ENCODE measurements at regions not wholly inside any gene's neighbourhood (a gene's known extent, or its start where the extent isn't known, plus 50 kb on each side); places are given as distances from the start of the nearest gene placed in this dataset.

- TF ChIP-seq POLR2AphosphoS5 (IDR thresholded peaks at IDR 0.05; ENCODE audit: low read depth, low read length): no peak
- no peak for TF ChIP-seq REST (IDR thresholded peaks at IDR 0.05; ENCODE audit: insufficient read depth in 1 of 2, low read depth in 2 of 2, low read length in 2 of 2)
- no peak for TF ChIP-seq TAF1 (IDR thresholded peaks at IDR 0.05; ENCODE audit: borderline replicate concordance, insufficient read depth, low read length)
Measured at GRCh38 chrX:122078079-122078478, 1030.7 kb downstream of the GLUD2 start.

All from PFSK-1 (cell line).